SK-N-MC (cell line): ENCODE measurements at regions not wholly inside any gene's neighbourhood (a gene's known extent, or its start where the extent isn't known, plus 50 kb on each side); places are given as distances from the start of the nearest gene placed in this dataset.

Source experiments
- EZH2 ChIP-seq: fragments of 200-600 bp; sonication (generic); IDR thresholded peaks from one replicate; pipeline ENCODE4 v1.6.1; 2017; ENCODE audit warnings: antibody characterized with exemption
- FOXP2 ChIP-seq: optimal IDR thresholded peaks from 2 replicates; pipeline ENCODE3; 2011; ENCODE audit warnings: mild to moderate bottlenecking, moderate library complexity; ENCODE audit not compliant: insufficient read depth; ENCODE audit errors: extremely low read length, control extremely low read depth
- POLR2AphosphoS5 ChIP-seq: IDR thresholded peaks from 2 replicates; pipeline ENCODE4 v1.6.1; 2012; ENCODE audit warnings: mild to moderate bottlenecking, low read depth, low read length, borderline replicate concordance

- TF ChIP-seq POLR2AphosphoS5 (no peak), EZH2 (no peak), FOXP2 (no peak)
Measured at GRCh38 chr6:8192067-8192466, 89.7 kb upstream of the EEF1E1 start.
